Osteocyte (in vitro differentiated cells): ENCODE measurements at regions not wholly inside any gene's neighbourhood (a gene's known extent, or its start where the extent isn't known, plus 50 kb on each side); places are given as distances from the start of the nearest gene placed in this dataset.

ENCODE experiments used
- DNase-seq: peaks from one replicate; pipeline ENCODE4 v3.0.0; 2021; ENCODE audit warnings: mixed read lengths; ENCODE audit not compliant: unreplicated experiment; ENCODE audit errors: extremely low spot score
- H3K27ac Mint-ChIP-seq: one replicate; pipeline ENCODE4 v1.8.0; 2021; ENCODE audit warnings: mild to moderate bottlenecking, mixed read lengths; ENCODE audit not compliant: unreplicated experiment
- H3K27me3 Mint-ChIP-seq: one replicate; pipeline ENCODE4 v1.8.0; 2021; ENCODE audit warnings: mixed read lengths; ENCODE audit not compliant: unreplicated experiment
- H3K36me3 Mint-ChIP-seq: one replicate; pipeline ENCODE4 v1.8.0; 2021; ENCODE audit warnings: mixed read lengths; ENCODE audit not compliant: unreplicated experiment
- H3K4me1 Mint-ChIP-seq: one replicate; pipeline ENCODE4 v1.8.0; 2021; ENCODE audit warnings: mixed read lengths; ENCODE audit not compliant: unreplicated experiment
- H3K4me3 Mint-ChIP-seq: one replicate; pipeline ENCODE4 v1.8.0; 2021; ENCODE audit warnings: mild to moderate bottlenecking, moderate library complexity, mixed read lengths; ENCODE audit not compliant: unreplicated experiment
- H3K9me3 Mint-ChIP-seq: one replicate; pipeline ENCODE4 v1.8.0; 2021; ENCODE audit warnings: mixed read lengths; ENCODE audit not compliant: unreplicated experiment
- CTCF ChIP-seq: fragments of 200-600 bp; sonication (generic); IDR thresholded peaks from 2 replicates; pipeline ENCODE4 v1.5.0; 2021; ENCODE audit warnings: antibody characterized with exemption, mild to moderate bottlenecking, moderate library complexity

GRCh38 chr2:221747289-221747972 lies 175.3 kb upstream of the EPHA4 start:
- H3K36me3 Mint-ChIP-seq = no peaks in the 10 kb centered on the region
- peaks cover 4% of the 10 kb centered on the region for H3K9me3 Mint-ChIP-seq
- DNase-seq = no peak
- no peaks in the 10 kb centered on the region for H3K27me3 Mint-ChIP-seq
- no peak overlapping the region for H3K4me3 Mint-ChIP-seq
- no peak for TF ChIP-seq CTCF
- no peak overlapping the region for H3K27ac Mint-ChIP-seq
- no peaks in the 10 kb centered on the region for H3K4me1 Mint-ChIP-seq

DNA sequence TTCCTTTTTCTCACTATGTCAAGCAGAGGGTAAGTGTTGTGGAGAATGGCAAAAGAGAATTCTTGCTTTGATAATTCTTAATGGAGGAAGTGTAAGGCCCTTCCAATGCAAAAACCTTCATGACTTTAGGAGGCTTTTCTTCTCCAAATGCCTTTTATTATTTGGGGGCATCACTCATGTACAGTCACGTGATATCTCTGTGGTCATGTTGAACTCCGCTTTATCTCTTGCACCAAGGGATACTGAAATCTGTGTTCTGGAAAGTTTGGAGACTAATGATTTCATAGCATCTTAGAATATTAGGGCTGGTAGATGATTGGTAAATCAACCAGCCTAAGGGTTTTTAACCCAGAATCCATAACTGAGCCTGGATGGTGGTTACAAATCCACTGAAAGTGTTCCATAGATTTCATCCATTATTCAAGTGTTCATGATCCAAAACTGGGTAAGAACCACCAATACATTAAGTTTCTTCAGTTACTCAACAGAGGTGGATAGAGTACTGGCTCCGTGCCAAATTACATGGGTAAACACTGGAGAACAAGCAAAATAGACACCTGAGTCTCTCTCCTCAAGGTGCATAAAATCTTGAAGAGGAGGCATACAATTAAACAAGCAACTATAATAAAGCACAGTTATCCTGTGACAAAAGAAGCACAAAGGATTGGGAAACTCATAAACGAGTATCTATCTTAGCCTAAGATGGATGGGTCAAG lies 169.6 kb upstream of the EPHA4 start:
- no peak for DNase-seq
- Mint-ChIP-seq H3K27ac (no peak overlapping the region), H3K36me3 (no peaks in the 10 kb centered on the region), H3K27me3 (no peaks in the 10 kb centered on the region), H3K9me3 (peaks cover 4% of the 10 kb centered on the region), H3K4me3 (no peak overlapping the region), H3K4me1 (no peaks in the 10 kb centered on the region)
- TF ChIP-seq CTCF = no peak

DNA sequence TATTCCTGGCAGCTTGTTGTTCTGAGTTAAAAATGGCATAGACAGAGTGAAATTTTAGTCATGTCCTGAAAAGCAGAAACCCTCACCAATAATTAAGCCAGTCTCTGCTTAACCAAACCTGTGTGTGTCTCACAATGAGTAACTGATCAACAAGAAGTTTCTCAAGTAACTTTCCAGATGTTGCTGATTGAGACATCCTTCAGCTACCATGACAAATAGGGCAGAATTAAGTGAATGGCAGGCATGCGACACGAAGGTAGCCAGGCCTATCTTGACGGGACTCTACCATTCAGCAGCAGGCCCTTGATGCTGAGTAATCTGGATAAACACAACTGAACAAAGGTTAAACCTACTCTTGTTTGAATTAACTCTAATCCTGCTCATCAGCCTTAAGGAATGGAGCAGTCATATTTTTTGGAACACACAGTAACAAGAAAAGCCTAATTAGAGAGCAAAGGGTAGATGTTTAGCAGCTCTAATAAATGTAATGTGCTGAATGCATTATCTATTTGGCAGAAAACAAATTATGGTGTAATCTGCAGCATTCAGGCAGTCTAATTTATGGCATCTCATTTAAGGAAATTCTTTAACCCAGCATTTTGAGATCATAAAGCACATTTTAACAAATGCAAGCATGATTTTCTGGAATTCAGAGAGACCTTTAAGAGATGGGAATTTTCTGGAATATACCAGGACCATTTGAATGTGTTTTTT lies 159.5 kb upstream of the EPHA4 start:
- H3K9me3 Mint-ChIP-seq = peaks cover 6% of the 10 kb centered on the region

GRCh38 chr2:221726894-221727513 lies 154.9 kb upstream of the EPHA4 start:
- Mint-ChIP-seq H3K9me3 (peaks cover 23% of the 10 kb centered on the region), H3K4me3 (no peak overlapping the region), H3K4me1 (no peaks in the 10 kb centered on the region), H3K36me3 (no peaks in the 10 kb centered on the region), H3K27me3 (no peaks in the 10 kb centered on the region), H3K27ac (no peak overlapping the region)
- DNase-seq = no peak
- TF ChIP-seq CTCF = no peak

More for the DNA sequence above, 159.5 kb upstream of the EPHA4 start:
- no peak for TF ChIP-seq CTCF
- no peak overlapping the region for H3K27ac Mint-ChIP-seq
- DNase-seq = no peak
- H3K36me3 Mint-ChIP-seq = no peaks in the 10 kb centered on the region
- H3K4me1 Mint-ChIP-seq = no peaks in the 10 kb centered on the region
- no peaks in the 10 kb centered on the region for H3K27me3 Mint-ChIP-seq
- no peak overlapping the region for H3K4me3 Mint-ChIP-seq
